ENCODE measurements at regions not wholly inside any gene's neighbourhood (a gene's known extent, or its start where the extent isn't known, plus 50 kb on each side); places are given as distances from the start of the nearest gene placed in this dataset.
"Not testable (repeated sequence)": the region's sequence is repeated elsewhere in the genome, so short reads cannot be mapped to it uniquely, and the experiment has no call there.

DNA sequence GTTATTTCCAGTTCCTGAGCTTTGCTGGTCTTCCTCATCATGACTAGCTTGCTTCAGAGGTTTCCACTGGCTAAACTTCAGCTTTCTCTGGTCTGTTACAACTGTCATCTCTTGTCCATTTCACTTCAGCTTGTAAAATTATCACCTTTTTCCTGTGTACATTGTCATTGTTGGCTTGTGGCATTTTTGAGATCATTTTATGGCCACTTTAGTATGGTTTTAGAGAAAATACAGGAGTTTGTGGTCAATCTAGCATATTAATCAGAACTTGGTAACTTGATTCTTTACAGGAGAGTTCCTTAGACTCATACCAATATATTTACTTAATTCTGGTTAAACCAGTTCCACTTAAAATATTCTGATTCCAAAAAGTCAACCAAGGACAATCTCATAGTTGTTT lies 235.9 kb upstream of the KITLG start:
- no peak for DNase-seq (ENCODE audit: low spot score)

DNA sequence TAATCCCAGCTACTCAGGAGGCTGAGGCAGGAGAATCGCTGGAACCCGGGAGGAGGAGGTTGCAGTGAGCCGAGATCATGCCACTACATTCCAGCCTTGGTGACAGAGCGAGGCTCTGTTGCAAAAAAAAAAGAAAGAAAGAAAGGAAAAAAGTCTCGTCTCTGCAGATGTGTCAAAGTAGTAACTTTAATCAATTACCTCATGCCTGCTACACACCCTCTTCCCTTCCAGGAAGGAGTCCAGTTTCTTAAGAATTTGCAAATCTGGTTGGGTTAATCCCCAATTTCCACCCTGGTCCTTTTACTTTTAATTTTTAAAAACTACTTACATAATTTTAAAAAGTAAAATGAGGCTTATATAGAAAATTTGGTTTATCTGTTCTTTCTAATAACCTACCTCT lies 234.5 kb upstream of the KITLG start:
- no peak for DNase-seq (ENCODE audit: low spot score)

GRCh38 chr12:88812610-88813009 lies 232.3 kb upstream of the KITLG start:
- DNase-seq (ENCODE audit: low spot score): no peak

GRCh38 chr12:88810806-88811205 lies 230.5 kb upstream of the KITLG start:
- DNase-seq (ENCODE audit: low spot score): no peak

DNA sequence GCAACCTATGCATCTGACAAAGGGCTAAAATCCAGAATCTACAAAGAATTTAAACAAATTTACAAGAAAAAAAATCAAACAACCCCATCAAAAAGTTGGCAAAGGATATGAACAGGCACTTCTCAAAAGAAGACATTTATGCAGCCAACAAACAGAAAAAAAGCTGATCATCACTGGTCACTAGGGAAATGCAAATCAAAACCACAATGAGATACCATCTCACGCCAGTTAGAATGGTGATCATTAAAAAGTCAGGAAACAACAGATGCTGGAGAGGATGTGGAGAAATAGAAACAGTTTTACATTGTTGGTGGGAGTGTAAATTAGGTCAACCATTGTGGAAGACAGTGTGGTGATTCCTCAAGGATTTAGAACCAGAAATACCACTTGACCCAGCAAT lies 229.6 kb upstream of the KITLG start:
- not testable (repeated sequence) for DNase-seq (ENCODE audit: low spot score)

DNA sequence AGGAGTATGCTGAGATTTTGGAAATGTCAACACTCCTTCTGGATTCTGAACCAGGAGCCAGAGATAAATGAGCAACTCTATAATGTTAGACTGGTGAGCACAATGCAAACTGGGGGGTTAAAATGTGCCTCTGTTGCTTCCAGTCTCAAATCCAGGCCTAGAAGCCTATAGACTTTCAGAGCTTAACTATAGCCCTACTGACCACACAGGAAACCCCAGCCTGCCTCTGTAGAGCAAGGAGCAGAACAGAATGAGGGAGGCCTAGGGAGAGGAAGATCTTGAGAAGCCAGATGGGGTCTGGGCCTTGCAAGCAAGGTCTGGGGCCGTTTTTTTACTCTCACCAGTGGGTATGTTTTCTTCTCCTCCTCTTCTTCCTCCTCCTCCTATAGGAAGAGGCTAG lies 225.4 kb upstream of the KITLG start:
- DNase-seq (ENCODE audit: low spot score): no peak

DNA sequence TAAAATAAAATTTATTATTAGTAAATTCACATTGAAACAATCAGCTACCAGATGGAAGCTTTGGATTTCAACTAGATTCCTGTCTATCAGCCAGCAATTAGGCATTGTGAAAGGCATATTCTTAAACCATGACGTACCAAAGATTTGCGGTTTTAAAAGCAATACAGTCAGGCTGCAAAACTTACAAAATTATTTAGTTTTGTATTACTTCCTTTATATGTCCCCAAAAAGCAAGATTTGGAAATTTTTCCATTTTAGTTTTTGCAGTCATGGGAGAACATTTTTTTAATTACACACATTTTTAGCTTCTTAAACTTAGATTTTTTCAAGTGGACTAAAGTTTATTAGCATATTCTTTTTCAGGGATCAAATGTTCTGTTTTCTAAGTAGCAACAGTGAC lies 225.0 kb upstream of the KITLG start:
- no peak for DNase-seq (ENCODE audit: low spot score)

GRCh38 chr12:88802096-88802706 lies 221.9 kb upstream of the KITLG start:
- no peak for DNase-seq (ENCODE audit: low spot score)

GRCh38 chr12:88801227-88802095 lies 221.2 kb upstream of the KITLG start:
- DNase-seq (ENCODE audit: low spot score): no peak

- DNase-seq (ENCODE audit: low spot score): no peak
These were observed 212.8 kb upstream of the KITLG start for GRCh38 chr12:88793096-88793495.

DNA sequence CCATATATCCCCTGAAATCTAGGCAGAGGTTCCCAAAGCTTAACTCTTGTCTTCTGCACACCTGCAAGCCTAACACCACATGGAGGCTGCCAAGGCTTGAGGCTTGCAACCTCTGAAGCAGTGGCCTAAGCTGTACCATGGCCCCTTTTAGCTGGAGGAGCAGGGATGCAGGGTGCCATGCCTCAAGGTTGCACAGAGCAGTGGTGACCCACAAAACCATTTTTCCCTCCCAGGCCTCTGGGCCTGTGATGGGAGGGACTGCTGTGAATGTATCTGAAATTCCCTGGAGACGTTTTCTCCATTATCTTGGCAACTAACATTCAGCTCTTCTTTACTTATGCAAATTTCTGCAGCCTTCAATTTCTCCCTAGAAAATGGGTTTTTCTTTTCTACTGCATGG lies 210.0 kb upstream of the KITLG start:
- no peak for DNase-seq (ENCODE audit: low spot score)

GRCh38 chr12:88784166-88784565 lies 203.9 kb upstream of the KITLG start:
- DNase-seq (ENCODE audit: low spot score): no peak

DNA sequence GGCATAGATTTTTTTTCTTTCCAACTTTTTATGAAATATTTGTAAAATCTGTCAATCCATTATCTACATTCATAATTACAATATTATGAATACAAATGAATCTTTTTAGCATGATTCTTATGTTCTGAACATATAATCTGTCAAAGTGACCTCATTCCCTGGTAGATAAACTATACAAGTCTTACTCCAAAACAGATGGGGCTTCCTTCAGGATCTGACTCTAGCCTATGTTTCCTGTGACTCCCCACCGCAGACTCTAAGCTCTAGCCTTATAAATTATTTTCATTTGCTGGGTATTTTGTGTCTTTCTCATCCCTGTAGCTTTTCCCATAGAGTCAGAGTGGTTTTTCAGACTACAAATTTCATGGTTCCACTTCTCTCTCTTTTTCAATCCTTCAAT lies 202.1 kb upstream of the KITLG start:
- DNase-seq (ENCODE audit: low spot score): no peak

- no peak for DNase-seq (ENCODE audit: low spot score)
These were observed 201.6 kb upstream of the KITLG start for GRCh38 chr12:88781909-88782308.

- DNase-seq (ENCODE audit: low spot score): no peak
These were observed 197.8 kb upstream of the KITLG start for GRCh38 chr12:88778064-88778463.

- no peak for DNase-seq (ENCODE audit: low spot score)
These were observed 195.5 kb upstream of the KITLG start for GRCh38 chr12:88775742-88776151.

- DNase-seq (ENCODE audit: low spot score): no peak
These were observed 187.4 kb upstream of the KITLG start for GRCh38 chr12:88767699-88768098.

GRCh38 chr12:88764781-88765480 lies 184.7 kb upstream of the KITLG start:
- no peak for DNase-seq (ENCODE audit: low spot score)

DNA sequence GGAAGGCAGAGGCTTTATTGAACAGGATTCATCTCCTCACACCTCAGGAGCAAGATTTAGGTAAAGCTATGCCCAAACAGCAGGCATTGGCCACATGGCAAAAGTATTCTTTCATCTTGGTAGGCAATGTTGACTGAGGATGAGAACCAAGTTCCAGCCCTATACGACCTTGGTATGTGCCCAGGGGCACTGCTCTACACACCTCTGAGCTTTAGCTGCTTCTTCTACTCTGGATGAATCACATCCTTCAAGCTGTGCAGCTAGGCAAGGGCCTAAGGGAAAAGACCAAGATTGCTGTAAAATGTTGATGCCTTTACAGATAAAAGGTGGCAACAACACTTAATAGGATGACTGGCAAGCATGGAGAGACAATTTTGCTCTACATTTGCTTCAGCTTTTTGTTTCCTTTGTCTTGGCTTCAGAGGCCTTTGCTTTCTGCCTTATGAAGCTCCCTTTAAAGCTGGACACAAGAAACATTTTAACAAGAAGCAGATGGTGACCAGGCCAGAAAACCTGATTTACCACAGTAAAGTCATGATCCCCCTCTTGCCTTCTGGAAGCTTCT lies 183.3 kb upstream of the KITLG start:
- no peak for DNase-seq (ENCODE audit: low spot score)

- no peak for DNase-seq (ENCODE audit: low spot score)
These were observed 177.9 kb upstream of the KITLG start for GRCh38 chr12:88758176-88758575.

- DNase-seq (ENCODE audit: low spot score): no peak
These were observed 176.6 kb upstream of the KITLG start for GRCh38 chr12:88756917-88757316.

- DNase-seq (ENCODE audit: low spot score): no peak
These were observed 175.9 kb upstream of the KITLG start for GRCh38 chr12:88756153-88756552.

GRCh38 chr12:88753707-88754106 lies 173.4 kb upstream of the KITLG start:
- DNase-seq (ENCODE audit: low spot score): no peak

Measured in ureter (tissue), 1 donor.